ENCODE measurements at regions not wholly inside any gene's neighbourhood (a gene's known extent, or its start where the extent isn't known, plus 50 kb on each side); places are given as distances from the start of the nearest gene placed in this dataset.

DNA sequence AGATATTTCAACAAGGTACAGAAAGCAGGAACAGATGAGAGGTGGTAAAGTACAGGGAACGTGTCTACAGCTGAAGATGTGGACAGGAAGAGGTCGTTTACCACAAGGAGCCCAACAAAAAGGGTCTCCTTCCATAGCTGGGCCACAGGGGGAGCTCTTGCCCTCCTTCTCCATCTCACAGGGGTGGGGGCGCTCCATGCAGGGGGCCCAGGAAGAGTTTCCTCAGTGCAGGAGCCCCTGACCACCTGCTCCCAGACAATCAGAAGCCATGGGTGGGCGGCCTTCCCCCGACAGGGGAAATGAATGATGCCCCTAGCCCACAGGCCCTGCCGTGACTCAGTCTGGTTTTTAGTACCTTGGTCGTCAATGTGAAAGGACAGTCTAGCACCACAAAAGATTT, 163.6 kb upstream of the ZNF516 start:
- TF ChIP-seq EZH2 (IDR thresholded peaks at IDR 0.05; ENCODE audit: insufficient read depth, poor library complexity, severe bottlenecking) (no peak), EZH2phosphoT487 (IDR thresholded peaks at IDR 0.05; ENCODE audit: insufficient read depth, low read depth) (no peak)
